ENCODE measurements at regions not wholly inside any gene's neighbourhood (a gene's known extent, or its start where the extent isn't known, plus 50 kb on each side); places are given as distances from the start of the nearest gene placed in this dataset.

GRCh38 chr2:6626401-6627012, 239.2 kb downstream of the CMPK2 start:
- DNase-seq (ENCODE audit: low spot score): no peak

GRCh38 chr2:6627316-6627715, 238.4 kb downstream of the CMPK2 start:
- DNase-seq (ENCODE audit: low spot score): no peak

- no peak for DNase-seq (ENCODE audit: low spot score)
These were observed 235.5 kb downstream of the CMPK2 start for GRCh38 chr2:6630209-6630608.

- DNase-seq (ENCODE audit: low spot score): no peak
These were observed 230.4 kb downstream of the CMPK2 start for GRCh38 chr2:6635296-6635695.

- no peak for DNase-seq (ENCODE audit: low spot score)
These were observed 228.4 kb downstream of the CMPK2 start for GRCh38 chr2:6637330-6637729.

- DNase-seq (ENCODE audit: low spot score): no peak
These were observed 225.6 kb downstream of the CMPK2 start for GRCh38 chr2:6639929-6640620.

GRCh38 chr2:6640621-6641015, 225.1 kb downstream of the CMPK2 start:
- DNase-seq (ENCODE audit: low spot score): no peak

GRCh38 chr2:6641956-6642355, 223.8 kb downstream of the CMPK2 start:
- DNase-seq (ENCODE audit: low spot score): peak; percentile 83

- DNase-seq (ENCODE audit: low spot score): no peak
These were observed 221.4 kb downstream of the CMPK2 start for GRCh38 chr2:6644261-6644660.

GRCh38 chr2:6645004-6645403, 220.7 kb downstream of the CMPK2 start:
- no peak for DNase-seq (ENCODE audit: low spot score)

- no peak for DNase-seq (ENCODE audit: low spot score)
These were observed 220.0 kb downstream of the CMPK2 start for GRCh38 chr2:6645672-6646071.

- no peak for DNase-seq (ENCODE audit: low spot score)
These were observed 218.7 kb downstream of the CMPK2 start for GRCh38 chr2:6647046-6647445.

GRCh38 chr2:6648596-6649247, 217.0 kb downstream of the CMPK2 start:
- peak; percentile 58 for DNase-seq (ENCODE audit: low spot score)

GRCh38 chr2:6650311-6650710, 215.4 kb downstream of the CMPK2 start:
- peak; percentile 81 for DNase-seq (ENCODE audit: low spot score)

- no peak for DNase-seq (ENCODE audit: low spot score)
These were observed 213.5 kb downstream of the CMPK2 start for GRCh38 chr2:6652251-6652650.

- DNase-seq (ENCODE audit: low spot score): no peak
These were observed 212.4 kb downstream of the CMPK2 start for GRCh38 chr2:6653281-6653750.

- DNase-seq (ENCODE audit: low spot score): no peak
These were observed 211.4 kb downstream of the CMPK2 start for GRCh38 chr2:6654279-6654678.

- DNase-seq (ENCODE audit: low spot score): no peak
These were observed 209.1 kb downstream of the CMPK2 start for GRCh38 chr2:6656633-6657032.

- DNase-seq (ENCODE audit: low spot score): no peak
These were observed 208.6 kb downstream of the CMPK2 start for GRCh38 chr2:6657136-6657535.

- DNase-seq (ENCODE audit: low spot score): no peak
These were observed 207.9 kb downstream of the CMPK2 start for GRCh38 chr2:6657855-6658254.

GRCh38 chr2:6664332-6665061, 201.2 kb downstream of the CMPK2 start:
- no peak for DNase-seq (ENCODE audit: low spot score)
